Activated CD4-positive, CD25-positive, alpha-beta regulatory T cell treated with anti-CD3 and anti-CD28 coated beads, Interleukin-2, amount 50 U/mL, for 24 hours (primary cell): ENCODE measurements at regions not wholly inside any gene's neighbourhood (a gene's known extent, or its start where the extent isn't known, plus 50 kb on each side); places are given as distances from the start of the nearest gene placed in this dataset.

Source experiments
- ATAC-seq, 2 donors: fragments of 150-1000 bp; cut with Tn5 transposase; one replicate each; pipeline ENCODE4 v1.10.0; 2021; ENCODE audit warnings: mild to moderate bottlenecking in 1 of 2, moderate library complexity in 1 of 2

DNA sequence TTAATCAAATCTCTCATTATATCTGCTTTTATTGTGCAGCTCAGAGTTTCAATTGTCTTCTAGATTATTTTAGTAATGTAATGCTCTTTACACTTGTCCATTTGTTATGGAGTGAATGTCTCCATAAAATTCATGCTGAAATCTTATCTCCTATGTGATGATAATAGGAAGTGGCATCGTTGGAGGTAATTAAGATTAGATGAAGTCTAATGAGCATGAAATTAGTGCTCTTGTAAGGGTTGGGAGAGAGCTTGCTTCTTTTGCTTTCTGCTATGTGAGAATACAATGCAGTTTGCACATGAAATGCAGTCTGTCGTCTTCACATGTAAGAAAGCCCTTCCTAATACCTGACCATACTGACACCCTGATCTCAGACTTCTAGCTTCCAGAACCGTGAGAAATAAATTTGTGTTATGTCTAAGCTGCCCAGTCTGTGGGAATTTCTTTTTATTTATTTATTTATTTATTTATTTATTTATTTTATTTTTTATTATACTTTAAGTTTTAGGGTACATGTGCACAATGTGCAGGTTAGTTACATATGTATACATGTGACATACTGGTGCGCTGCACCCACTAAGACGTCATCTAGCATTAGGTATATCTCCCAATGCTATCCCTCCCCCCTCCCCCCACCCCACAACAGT, 1399.2 kb upstream of the CDH6 start:
- ATAC-seq: no peak

DNA sequence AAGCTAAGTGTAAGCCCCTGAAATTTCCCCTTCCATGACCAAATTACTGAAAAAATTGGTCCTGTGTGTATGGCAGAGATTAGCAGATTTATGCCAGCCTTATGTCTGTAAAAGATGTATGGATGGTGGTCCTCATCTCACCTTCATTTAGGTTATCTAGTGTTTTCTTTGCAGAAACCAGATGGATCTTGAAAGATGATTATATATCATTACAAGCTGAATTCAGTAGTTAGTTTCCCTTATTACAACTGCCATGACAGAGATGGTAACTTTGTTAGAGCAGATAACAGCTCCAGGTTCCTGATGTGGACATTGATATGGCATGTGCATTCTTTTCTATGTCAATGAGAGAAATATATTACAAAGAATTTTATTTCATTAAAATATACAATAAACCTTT, 1403.2 kb upstream of the CDH6 start:
- no peak for ATAC-seq

DNA sequence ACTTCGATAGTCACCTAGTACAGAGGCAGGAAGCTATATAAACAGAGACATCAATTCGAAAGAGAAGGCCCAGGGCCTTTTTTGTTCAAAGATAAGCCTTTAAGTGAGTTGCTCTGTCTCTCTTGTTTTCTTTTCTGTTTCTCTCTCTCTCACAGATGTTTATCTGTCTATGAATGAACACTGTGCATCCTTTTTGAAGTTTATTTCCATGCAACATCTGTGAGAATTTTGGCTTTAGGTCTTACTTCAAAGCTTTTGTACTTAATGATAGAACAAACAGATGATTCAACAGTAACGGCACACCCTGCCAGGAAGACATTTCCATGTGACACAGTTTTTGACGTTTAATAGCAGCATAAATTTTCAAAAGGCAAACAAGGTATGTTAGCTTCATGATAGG, 1413.1 kb upstream of the CDH6 start:
- no peak for ATAC-seq

DNA sequence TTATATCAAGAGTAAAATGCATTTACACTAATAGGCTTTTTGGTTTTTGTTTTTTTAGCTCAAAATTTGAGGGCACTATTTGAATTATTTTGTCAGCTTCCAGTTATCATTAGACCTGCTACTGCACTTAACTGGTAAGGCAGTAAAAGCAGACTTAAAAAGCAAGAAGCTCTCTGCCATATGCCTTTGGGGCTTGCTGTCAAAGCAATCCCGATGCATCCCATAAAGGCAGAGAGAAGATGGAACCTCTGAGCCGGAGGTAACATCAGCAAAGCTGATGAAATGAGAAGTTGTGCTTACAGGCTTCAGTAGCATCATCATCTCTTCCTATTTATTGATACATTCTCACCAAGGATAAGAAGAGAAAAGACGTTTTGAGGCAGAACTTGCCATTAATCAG, 1414.3 kb upstream of the CDH6 start:
- no peak for ATAC-seq

DNA sequence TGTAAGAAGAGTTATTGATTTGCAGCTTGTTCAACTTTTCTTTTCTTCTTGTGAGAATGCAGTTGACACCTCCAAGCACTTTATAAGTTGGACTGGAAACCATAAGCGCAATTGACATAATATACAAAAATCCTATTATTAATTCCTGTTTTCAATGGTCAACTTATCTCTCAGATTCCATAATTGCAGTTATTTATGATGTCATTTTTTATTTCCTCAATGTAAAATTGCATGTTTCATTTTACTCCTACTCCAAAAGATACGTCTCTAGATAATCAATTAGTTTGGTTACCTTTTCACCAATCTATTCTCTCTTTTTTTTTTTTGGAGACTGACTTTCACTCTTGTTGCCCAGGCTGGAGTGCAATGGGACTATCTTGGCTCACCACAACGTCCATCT, 1416.1 kb upstream of the CDH6 start:
- ATAC-seq: no peak

DNA sequence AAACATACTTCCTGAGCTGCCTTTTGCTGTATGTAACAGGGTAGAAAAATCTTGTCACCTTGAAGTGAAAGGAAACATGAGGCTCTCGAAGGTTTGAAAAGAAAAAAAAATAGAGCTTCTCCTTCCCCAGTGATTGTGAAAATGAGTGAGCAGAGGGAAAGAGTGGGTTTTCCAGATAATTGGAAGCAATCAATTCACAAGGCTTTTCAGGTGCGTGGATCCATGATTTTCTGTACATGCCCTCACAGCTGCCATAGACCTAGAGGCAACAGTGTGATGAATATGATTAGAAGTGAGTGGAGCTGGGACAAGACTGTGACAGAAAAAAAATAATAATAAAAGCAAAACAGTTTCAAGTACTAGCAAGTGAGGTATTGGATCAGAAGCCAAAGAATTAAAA, 1422.5 kb upstream of the CDH6 start:
- no peak for ATAC-seq

DNA sequence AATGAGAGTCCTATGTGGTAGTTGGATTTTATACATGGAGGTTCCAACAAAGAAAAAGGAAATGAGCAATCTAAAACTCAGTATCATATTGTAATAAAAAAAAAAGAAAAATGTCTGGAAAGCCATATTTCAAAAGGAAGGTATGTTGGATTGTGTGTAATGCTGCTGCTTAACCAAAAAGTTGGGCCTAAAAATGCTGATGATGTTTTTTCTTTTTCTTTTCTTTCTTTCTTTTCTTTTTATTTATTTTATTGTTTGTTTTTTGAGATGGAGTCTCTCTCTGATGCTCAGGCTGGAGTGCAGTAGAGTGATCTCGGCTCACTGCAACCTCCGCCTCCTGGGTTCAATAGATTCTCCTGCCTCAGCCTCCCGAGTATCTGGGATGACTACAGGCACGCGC, 1424.0 kb upstream of the CDH6 start:
- no peak for ATAC-seq

DNA sequence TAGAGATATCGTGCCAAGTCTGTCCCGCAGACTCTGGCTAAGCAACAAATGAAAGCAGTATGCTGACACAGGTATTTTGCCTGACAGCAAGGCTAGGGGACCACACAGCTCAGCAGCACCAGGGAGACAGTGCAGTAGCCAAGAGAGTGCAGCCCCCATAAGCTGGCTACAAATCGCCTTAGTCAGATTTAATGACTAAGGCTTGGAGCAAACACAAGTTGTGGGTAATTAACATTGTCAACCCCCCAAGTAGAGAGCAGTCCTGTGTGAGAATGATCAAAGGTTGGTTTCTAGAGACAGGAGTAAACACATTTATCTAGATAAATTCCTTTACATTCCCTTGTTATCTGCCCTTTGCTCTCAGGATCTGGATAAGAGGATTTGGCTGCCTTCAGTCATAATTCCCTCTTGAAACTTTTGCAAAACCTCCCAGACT, 1434.5 kb upstream of the CDH6 start:
- no peak for ATAC-seq

DNA sequence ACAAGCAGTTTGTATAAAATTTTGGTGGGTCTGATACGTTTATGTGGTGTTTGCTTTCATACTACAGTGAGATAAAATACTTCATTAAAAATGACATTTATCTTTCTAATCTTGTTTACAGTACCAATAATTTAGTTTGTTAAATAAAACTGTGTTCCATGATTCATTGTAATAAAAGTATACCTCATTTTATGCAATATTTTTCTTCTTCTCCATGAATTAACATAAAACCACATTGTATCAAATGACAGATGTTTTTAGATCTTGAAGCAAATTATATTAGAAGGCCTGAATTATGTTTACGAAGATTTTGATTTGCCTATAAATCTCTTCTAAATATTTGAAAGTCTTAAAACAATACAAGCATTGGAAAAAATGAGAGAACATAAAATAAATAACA, 1443.0 kb upstream of the CDH6 start:
- ATAC-seq: no peak

DNA sequence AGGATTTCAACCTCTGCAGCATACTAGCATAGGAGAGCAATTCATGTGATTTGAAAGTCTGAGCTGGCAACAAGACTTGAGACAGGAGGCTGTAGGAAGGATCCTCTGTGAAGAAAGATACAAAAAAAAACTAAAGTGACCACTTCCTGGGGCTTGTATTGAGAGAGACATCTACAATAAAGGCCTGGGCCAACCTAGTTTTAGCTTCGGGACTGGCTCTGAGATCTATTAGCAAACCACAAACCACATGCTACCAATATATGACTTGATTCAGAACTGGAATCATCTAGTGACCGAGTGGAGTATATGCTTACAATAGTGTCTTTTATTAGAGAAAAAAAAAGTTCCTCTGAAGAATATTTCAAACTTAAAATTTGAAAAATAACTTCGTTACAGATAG, 1448.9 kb upstream of the CDH6 start:
- ATAC-seq: no peak

DNA sequence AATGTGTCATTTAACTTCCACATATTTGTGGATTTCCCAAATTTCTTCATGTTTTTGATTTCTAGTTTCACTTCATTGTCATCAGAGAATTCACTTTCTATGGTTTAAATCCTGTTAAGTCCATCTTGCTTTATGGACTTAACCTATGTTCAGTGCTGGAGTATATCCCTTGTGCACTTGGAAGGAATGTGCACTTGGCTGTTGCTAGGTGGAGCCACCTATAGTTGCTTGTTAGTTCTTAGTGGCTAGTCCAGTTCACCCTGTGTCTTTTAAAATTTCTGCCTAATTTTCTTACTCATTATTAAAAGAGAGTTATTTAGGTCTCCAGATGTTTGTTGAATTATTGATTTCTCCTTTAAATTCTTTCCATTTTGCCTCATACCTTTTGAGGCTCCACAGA, 1472.5 kb upstream of the CDH6 start:
- no peak for ATAC-seq

DNA sequence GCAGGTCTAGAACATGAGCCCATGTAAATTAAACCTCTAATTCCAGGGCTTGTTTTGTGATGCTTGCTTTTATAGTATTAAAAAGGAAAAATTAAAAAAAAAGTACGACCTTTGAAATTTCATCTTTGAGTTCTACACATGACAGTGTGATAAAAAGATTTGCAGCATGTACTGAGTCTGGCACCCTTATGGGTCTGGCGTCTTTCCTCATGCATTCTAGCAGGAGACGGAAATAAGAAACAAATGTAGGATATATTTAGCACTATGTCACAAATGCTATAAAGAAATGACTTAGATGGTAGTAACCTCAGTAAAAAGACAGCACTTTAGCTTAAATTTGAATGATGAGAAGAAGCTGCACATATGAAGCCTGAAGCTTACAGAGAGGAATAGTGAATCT, 1474.3 kb upstream of the CDH6 start:
- ATAC-seq: no peak

DNA sequence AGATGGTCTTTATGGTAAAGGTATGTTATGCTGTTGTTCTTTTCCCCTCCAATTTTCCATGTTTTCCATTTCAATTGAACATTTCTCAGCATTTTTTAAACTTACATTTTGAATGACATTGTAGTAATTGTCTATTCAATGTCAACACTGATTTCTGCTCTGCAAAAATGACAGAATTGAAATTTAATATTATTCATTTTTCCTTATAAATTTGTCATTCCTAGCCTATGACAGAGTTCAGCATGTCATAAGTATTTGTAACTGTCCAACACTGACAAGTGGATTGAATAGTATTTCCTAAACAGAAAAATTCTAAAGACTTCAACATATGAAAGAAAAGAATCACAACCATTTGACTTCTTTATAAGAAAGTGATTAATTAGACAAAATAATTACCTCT, 1478.3 kb upstream of the CDH6 start:
- no peak for ATAC-seq

DNA sequence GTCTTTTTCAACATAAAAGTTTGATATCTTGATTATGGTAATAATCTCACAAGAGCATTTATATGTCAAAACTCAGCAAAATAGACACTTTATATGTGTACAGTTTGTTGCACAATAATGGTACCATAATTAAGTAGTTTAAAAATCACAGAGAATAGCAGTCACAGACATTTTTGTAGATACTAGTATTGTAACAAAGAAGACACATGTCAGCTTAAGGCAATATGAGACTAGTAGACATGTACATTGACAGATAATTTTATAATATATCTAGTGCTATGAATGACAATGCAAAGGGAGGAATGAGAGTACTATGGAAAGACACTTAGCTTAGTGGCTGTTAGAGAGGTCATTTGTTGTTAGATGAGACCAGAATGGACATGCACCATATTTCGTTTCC, 1490.6 kb upstream of the CDH6 start:
- ATAC-seq: no peak

DNA sequence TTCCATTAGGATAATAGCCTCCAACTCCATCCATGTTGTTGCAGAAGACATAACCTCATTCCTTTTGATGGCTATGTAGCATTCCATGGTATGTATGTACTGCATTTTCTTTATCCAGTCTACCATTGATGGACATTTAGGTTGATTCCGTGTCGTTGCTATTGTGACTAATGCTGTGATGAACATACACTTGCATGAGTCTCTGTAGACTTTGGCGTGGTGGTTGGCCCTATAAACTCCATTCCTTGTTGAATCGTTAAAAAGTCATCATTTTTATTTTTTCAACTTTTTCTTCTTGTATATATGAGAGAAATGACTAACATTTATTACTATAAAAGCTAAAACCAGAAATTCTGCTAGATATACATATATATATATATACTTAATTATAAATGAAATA, 1491.9 kb upstream of the CDH6 start:
- no peak for ATAC-seq

DNA sequence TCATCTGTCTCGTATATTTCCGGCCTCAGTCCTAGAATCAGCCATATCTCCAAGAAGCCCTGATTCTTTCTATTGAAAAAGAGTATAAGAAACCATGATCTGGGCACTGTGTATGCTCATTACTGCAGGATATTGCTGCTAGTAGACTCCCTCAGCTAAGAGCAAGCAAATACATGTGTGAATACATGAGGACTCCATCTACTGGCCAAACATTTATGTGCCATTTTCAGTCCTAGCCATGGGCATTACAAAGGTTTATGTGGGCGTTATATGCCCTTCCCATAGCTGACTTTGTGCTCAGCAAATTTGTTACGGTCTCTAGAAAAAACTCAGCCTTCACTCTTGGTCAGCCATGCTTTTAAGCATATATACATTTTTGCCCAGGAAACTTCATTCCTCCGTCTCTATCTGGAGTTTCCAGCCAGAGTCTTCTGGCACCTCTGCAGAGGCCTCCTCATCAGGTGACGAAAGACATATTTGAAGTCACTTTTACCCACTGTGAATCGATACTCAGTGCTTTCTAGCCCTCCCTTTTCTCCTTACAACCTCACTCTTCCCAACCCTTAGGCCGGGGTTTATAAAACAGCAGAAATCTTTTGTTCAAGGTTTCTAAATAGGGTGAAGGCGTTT, 1495.6 kb upstream of the CDH6 start:
- ATAC-seq: no peak

DNA sequence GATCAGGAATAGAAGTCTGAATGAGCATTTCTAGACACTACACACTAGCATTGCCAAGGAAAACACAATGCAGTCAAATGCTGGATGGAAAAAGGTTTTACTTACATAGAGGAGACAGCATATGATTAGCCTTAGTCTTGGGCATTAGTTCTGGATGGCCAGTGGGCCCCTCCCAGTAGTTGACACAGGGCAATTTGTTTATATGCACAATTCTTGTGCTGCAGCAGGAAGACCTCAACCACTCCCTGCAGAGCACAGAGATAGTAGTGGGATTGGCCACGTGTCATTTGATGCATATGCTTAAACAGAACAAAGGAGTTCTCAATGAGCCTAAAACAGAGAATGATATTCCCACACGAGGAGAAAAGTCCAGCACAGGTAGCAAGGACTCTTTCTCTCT, 1496.2 kb upstream of the CDH6 start:
- no peak for ATAC-seq

DNA sequence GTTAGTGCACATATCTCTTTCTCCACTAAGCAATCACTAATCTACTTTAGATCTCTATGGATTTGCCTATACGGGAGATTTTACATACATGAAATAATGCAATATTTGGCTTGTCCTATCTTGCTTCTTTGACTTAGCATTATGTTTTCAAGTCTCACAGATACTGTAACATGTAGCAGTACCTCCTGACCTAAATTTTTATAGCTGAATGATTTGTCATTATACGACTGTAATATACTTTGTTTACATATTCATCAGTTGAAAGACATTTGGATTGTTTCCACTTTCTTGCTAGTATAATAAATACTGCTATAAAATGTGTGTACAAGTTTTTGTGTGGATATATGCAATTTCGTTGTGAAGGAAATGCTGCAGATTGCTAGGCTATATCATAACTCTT, 1520.8 kb upstream of the CDH6 start:
- no peak for ATAC-seq

DNA sequence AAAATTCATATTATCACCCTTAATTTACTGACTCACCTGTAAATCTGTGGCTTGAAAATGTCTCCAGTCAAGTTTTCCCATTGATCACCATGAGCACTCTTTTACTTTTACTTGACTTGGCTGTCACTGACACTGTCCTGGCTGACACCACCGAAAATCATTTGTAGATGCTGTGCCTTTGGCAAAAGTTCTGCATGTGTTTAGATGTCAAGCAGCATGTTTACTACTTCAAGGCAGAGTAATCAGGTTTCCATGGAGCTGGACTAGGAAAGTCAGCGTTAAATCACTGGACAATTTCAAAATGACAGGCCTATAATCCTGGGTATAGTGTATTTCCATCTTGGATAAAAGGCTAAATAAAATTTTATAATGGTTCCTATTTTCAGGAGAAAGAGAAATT, 1530.6 kb upstream of the CDH6 start:
- no peak for ATAC-seq

DNA sequence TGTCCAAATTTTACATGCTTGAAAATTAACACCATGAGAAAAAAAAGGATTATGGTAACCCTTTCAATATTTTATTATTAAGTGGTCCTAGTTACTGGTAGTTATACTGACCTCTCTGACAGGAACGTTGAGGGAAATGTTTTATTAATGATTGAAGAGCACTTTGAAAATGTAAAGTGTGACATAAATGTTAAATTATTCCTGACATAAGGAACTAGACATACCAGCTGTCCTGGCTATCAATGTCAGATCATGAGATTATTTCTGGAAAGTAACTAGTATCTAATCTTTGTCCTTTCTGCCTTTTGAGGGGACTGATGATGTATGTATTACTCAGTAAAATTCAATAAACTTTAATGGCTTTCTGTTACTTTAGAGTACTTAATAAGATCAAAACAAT, 1538.5 kb upstream of the CDH6 start:
- no peak for ATAC-seq

DNA sequence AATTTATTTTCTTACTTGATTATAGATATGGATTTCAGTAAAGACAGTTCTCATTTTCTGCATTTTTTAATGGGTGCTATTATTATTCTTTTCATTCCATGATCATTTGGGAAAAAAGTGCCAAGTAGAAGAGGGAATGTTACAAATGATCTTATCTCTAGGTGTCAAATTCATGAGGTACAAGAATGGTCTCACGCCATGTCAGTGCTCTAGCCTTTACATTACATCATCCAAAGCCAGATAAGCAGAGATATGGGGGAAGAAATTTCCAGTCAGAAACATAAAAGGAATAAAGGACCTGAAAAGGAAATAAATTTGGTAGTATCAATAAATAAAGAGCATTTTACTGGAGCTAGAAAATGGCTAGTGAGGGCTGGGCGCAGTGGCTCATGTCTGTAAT, 1544.2 kb upstream of the CDH6 start:
- ATAC-seq: no peak

DNA sequence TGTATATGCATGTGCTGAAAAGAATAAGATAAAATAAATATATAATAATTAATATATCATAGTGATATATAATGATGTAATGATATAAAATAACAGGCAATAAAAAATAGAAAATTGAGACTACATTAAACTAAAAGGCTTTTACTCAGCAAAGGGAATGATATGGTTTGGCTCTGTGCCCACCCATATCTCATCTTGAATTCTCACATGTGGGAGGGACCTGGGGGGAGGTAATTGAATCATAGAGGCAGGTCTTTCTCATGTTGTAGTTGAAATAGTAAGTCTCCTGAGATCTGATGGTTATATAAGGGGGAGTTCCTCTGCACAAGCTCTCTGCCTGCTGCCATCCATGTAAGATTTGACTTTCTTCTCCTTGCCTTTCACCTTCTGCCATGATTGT, 1550.9 kb upstream of the CDH6 start:
- ATAC-seq: no peak

DNA sequence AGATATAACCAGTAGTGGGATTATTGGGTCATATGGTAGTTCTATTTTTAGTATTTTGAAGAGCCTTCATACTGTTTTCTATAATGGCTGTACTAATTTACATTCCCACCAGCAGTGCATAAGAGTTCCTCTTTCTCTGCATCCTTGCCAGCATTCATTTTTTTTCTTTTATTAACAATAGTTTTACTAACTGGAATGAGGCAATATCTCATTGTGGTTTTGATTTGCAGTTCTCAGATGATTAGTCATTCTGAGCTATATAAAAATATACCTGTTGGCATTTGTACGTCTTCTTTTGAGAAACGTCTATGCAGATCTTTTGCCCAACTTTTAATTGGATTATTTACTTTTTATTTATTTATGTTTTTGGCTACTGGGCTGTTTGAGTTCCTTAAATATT, 1579.3 kb upstream of the CDH6 start:
- no peak for ATAC-seq

DNA sequence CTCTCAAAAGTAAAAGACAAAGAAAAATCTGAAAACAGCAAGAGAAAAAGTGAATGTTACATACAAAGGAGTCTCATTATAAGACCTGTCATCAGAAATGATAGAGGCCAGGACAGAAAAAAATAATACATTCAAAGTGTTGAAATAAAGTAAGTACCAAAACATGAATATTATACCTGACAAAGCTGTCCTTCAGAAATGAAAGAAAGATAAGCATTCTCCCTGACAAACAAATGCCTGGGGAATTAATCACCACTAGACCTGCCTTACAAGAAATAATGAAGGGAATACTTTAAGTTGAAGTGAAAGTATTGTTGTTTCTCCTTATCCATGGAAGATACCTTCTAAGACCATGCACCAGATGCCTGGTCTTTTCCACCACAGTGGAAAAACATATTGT, 1605.2 kb upstream of the CDH6 start:
- ATAC-seq: no peak

DNA sequence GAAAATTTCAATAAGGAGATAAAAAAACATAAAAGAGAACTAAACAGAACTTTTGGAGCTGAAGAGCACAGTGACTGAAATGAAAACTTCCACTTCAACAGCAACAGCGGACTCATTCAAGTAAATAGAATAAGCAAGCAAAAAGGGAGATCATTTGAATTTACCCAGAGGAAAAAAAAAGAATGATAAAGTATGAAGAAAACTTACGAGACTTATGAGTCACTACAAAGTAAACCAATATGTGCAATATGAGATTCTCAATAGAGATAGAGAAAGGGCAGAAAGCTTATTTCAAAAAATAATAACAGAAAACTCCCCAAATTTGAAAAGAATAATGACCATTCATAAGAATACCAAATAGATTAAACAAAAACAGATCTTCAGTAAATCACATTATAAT, 1605.7 kb upstream of the CDH6 start:
- no peak for ATAC-seq
